COLO668 (cell line): ENCODE measurements at regions not wholly inside any gene's neighbourhood (a gene's known extent, or its start where the extent isn't known, plus 50 kb on each side); places are given as distances from the start of the nearest gene placed in this dataset.

Experiments used
- DNase-seq: peaks from one replicate; lab custom pipeline; 2025; ENCODE audit not compliant: unreplicated experiment; lab: John Stamatoyannopoulos, UW

- DNase-seq = no peak
Observed at GRCh38 chr3:22296601-22297000, 545.6 kb upstream of the ZNF385D start.

- no peak for DNase-seq
Observed at GRCh38 chr3:22297436-22297835, 546.4 kb upstream of the ZNF385D start.

GRCh38 chr3:22306454-22306853, 555.4 kb upstream of the ZNF385D start:
- DNase-seq = no peak

- no peak for DNase-seq
Observed at GRCh38 chr3:22308871-22309270, 557.9 kb upstream of the ZNF385D start.

GRCh38 chr3:22315925-22316324, 564.9 kb upstream of the ZNF385D start:
- DNase-seq = no peak

GRCh38 chr3:22318325-22318724, 567.3 kb upstream of the ZNF385D start:
- no peak for DNase-seq

- no peak for DNase-seq
Observed at GRCh38 chr3:22319446-22319845, 568.4 kb upstream of the ZNF385D start.

- no peak for DNase-seq
Observed at GRCh38 chr3:22322861-22323260, 571.9 kb upstream of the ZNF385D start.

- DNase-seq = no peak
Observed at GRCh38 chr3:22326305-22326704, 575.3 kb upstream of the ZNF385D start.

- DNase-seq = no peak
Observed at GRCh38 chr3:22334996-22335395, 584.0 kb upstream of the ZNF385D start.

- no peak for DNase-seq
Observed at GRCh38 chr3:22349215-22349851, 598.3 kb upstream of the ZNF385D start.

GRCh38 chr3:22351806-22352205, 600.8 kb upstream of the ZNF385D start:
- no peak for DNase-seq

GRCh38 chr3:22353126-22353525, 602.1 kb upstream of the ZNF385D start:
- no peak for DNase-seq

GRCh38 chr3:22358334-22358733, 607.3 kb upstream of the ZNF385D start:
- DNase-seq = no peak

- DNase-seq = no peak
Observed at GRCh38 chr3:22360164-22360563, 609.2 kb upstream of the ZNF385D start.

GRCh38 chr3:22360970-22361369, 610.0 kb upstream of the ZNF385D start:
- DNase-seq = no peak

- DNase-seq = no peak
Observed at GRCh38 chr3:22361521-22361920, 610.5 kb upstream of the ZNF385D start.

GRCh38 chr3:22364851-22365250, 613.8 kb upstream of the ZNF385D start:
- no peak for DNase-seq

GRCh38 chr3:22366781-22367180, 615.8 kb upstream of the ZNF385D start:
- DNase-seq = no peak

GRCh38 chr3:22371036-22371435, 620.0 kb upstream of the ZNF385D start:
- no peak for DNase-seq

GRCh38 chr3:22371607-22372291, 620.7 kb upstream of the ZNF385D start:
- no peak for DNase-seq

GRCh38 chr3:22372292-22373062, 621.5 kb upstream of the ZNF385D start:
- peak; percentile 49 for DNase-seq
